B cell (primary cell): ENCODE measurements at regions not wholly inside any gene's neighbourhood (a gene's known extent, or its start where the extent isn't known, plus 50 kb on each side); places are given as distances from the start of the nearest gene placed in this dataset.

Experiments
- EZH2 ChIP-seq: IDR thresholded peaks from 2 replicates; pipeline ENCODE4 v1.6.1; 2012; ENCODE audit warnings: borderline replicate concordance, low read depth, mild to moderate bottlenecking, moderate library complexity, low read length; ENCODE audit not compliant: insufficient read depth, poor library complexity, severe bottlenecking
- TF ChIP-seq, protein P1 (sequence below): fragments of 200-600 bp; IDR thresholded peaks from one replicate; pipeline ENCODE4 v1.8.0; 2022; ENCODE audit warnings: antibody characterized with exemption, mild to moderate bottlenecking

DNA sequence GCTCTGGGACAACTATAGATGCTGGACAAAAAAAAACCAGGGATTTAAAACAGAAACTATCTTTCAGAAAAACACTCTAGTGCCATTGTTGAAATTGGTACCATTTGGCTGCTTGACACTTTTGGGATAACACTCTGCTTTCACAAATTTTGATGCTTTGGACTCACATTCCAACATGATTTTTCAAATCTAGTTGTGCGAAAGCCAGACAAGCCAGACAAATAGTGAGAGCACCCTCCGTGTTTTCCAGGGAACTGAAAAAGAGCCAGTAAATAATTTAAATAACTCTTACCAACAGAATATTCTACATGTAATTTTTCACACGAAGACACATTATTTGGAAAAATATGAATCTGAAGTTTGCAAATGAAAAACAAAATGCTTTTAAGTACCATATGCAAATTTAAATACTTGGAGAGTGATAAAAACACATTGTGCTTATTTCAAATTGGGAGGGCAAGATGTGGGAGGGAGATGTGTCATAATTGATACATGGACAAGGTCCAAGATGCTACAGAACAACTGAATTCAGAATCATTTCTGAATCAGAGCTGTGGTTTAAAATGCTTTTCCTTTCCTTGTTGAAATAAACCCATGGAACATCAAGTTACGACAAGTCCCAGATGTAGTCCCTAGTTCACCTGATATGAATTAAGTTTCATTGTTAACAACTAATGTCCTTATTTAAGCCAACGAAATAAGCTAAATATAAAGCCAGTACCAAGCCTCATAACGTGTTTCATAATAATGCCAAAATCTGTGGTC is 144.2 kb upstream of the SOX2 start:
- TF ChIP-seq EZH2: no peak
- TF ChIP-seq, protein P1, sequence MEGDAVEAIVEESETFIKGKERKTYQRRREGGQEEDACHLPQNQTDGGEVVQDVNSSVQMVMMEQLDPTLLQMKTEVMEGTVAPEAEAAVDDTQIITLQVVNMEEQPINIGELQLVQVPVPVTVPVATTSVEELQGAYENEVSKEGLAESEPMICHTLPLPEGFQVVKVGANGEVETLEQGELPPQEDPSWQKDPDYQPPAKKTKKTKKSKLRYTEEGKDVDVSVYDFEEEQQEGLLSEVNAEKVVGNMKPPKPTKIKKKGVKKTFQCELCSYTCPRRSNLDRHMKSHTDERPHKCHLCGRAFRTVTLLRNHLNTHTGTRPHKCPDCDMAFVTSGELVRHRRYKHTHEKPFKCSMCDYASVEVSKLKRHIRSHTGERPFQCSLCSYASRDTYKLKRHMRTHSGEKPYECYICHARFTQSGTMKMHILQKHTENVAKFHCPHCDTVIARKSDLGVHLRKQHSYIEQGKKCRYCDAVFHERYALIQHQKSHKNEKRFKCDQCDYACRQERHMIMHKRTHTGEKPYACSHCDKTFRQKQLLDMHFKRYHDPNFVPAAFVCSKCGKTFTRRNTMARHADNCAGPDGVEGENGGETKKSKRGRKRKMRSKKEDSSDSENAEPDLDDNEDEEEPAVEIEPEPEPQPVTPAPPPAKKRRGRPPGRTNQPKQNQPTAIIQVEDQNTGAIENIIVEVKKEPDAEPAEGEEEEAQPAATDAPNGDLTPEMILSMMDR: no peak
